ENCODE measurements at regions not wholly inside any gene's neighbourhood (a gene's known extent, or its start where the extent isn't known, plus 50 kb on each side); places are given as distances from the start of the nearest gene placed in this dataset.
"Not testable (repeated sequence)": the region's sequence is repeated elsewhere in the genome, so short reads cannot be mapped to it uniquely, and the experiment has no call there.

DNA sequence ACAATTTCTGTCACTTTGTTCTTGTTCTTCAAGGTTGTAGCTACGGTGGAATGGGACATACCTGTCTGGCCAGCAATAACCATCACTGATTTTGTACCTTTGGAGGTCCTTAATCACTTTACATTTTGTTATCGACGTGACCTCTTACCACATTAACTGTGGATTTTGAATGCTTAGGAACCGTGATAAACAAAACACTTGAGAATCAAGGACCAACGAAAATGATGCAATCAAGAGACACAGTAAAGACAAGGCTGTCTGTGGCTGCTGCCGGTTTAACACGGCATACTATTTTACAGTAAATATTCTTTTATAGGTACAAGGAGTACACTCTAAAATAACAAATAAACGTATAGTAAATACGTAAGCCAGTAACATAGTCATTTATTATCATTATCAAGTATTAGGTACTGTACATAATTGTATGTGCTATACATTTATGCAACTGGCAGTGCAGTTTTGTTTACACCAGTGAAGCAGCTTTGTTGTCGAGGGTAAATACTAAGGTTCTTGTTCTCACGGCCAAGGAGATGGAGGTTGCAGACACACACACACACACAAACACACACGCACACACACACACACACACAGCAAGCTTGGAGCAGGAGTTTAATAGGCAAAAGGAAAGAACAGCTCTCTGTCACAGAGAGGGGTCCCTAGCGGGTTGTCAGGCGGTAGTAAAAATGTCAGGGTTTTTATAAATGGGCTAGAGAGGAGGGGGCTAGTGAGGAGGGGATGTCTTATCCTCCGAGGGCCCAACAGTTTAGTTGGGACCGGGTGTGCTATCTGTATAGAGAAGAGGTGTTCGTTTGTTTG lies 194.7 kb upstream of the CXorf51B start:
- TF ChIP-seq, protein P1, sequence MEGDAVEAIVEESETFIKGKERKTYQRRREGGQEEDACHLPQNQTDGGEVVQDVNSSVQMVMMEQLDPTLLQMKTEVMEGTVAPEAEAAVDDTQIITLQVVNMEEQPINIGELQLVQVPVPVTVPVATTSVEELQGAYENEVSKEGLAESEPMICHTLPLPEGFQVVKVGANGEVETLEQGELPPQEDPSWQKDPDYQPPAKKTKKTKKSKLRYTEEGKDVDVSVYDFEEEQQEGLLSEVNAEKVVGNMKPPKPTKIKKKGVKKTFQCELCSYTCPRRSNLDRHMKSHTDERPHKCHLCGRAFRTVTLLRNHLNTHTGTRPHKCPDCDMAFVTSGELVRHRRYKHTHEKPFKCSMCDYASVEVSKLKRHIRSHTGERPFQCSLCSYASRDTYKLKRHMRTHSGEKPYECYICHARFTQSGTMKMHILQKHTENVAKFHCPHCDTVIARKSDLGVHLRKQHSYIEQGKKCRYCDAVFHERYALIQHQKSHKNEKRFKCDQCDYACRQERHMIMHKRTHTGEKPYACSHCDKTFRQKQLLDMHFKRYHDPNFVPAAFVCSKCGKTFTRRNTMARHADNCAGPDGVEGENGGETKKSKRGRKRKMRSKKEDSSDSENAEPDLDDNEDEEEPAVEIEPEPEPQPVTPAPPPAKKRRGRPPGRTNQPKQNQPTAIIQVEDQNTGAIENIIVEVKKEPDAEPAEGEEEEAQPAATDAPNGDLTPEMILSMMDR (IDR thresholded peaks at IDR 0.05; ENCODE audit: insufficient read depth in 1 of 2, low read depth in 1 of 2, low read length in 1 of 2, severe bottlenecking in 1 of 2, unreplicated experiment in 1 of 2): no peak
- no peak overlapping the region for H3K27ac Mint-ChIP-seq (ENCODE audit: unreplicated experiment)
- H3K4me1 Mint-ChIP-seq (ENCODE audit: low read depth, unreplicated experiment): no peaks in the 10 kb centered on the region
- no peaks in the 10 kb centered on the region for H3K9me3 ChIP-seq
- CTCF ChIA-PET: no interaction called here
- H3K36me3 Mint-ChIP-seq (ENCODE audit: insufficient read depth, unreplicated experiment): no peaks in the 10 kb centered on the region
- no peak for DNase-seq
- no peaks in the 10 kb centered on the region for H3K27me3 ChIP-seq (replicated peaks; ENCODE audit: control insufficient read depth, insufficient read depth, low read length)
- no peak overlapping the region for H3K4me3 ChIP-seq (ENCODE audit: low read depth, low read length)
- H3K36me3 ChIP-seq (ENCODE audit: control insufficient read depth, insufficient read depth, low read length): no peaks in the 10 kb centered on the region
- H3K4me3 Mint-ChIP-seq (ENCODE audit: unreplicated experiment): no peak overlapping the region
- BruUV-seq (replicated peaks): no TSS peak
- no peaks in the 10 kb centered on the region for H3K9me3 Mint-ChIP-seq (ENCODE audit: unreplicated experiment)
- no peaks in the 10 kb centered on the region for H3K27me3 Mint-ChIP-seq (ENCODE audit: insufficient read depth, unreplicated experiment)
- intact Hi-C loops (cut with micrococcal nuclease; ENCODE audit: unreplicated experiment): no loop called here
- H3K4me1 ChIP-seq: no peaks in the 10 kb centered on the region
- POLR2A ChIA-PET: no interaction called here

DNA sequence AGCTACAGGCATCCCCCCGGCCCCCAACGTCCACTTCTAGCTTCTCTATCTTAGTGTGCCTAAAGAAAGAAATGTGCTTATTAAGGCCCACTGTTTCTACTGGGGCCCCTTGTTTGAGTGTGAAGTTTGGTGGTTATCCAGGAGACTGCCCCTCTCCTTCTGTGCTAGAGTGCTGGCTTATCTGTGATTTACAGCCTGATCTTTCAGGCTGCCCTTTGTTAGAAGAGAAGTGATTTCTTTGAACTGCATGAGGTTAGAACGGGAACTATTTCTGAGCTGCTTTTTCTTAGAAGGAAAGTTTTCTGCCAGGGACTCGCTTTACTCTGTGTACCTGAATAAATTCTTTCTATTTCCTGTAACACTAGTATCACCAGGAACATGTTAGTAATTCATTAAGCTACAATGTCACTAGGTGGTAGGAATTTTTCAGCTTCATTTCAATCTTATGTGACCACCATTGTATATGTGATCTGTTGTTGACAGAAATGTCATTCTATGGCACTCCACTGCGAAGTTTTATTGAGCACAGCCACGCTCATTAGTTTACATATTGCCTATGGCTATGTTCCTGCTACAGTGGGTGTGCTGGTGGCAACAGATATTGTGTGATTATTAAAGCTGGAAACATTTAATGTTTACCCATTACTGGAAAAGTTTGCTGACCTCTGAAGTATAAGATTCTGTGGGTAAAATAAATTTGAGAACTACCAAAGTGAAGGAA lies 193.8 kb upstream of the CXorf51B start:
- H3K27me3 ChIP-seq (replicated peaks; ENCODE audit: control insufficient read depth, insufficient read depth, low read length): no peaks in the 10 kb centered on the region
- TF ChIP-seq, protein P1 (IDR thresholded peaks at IDR 0.05; ENCODE audit: insufficient read depth in 1 of 2, low read depth in 1 of 2, low read length in 1 of 2, severe bottlenecking in 1 of 2, unreplicated experiment in 1 of 2): no peak
- ChIA-PET POLR2A (no interaction called here), CTCF (no interaction called here)
- no TSS peak for BruUV-seq (replicated peaks)
- no peaks in the 10 kb centered on the region for H3K36me3 ChIP-seq (ENCODE audit: control insufficient read depth, insufficient read depth, low read length)
- Mint-ChIP-seq H3K4me1 (ENCODE audit: low read depth, unreplicated experiment) (no peaks in the 10 kb centered on the region), H3K27ac (ENCODE audit: unreplicated experiment) (no peak overlapping the region), H3K27me3 (ENCODE audit: insufficient read depth, unreplicated experiment) (no peaks in the 10 kb centered on the region), H3K4me3 (ENCODE audit: unreplicated experiment) (no peak overlapping the region), H3K36me3 (ENCODE audit: insufficient read depth, unreplicated experiment) (no peaks in the 10 kb centered on the region), H3K9me3 (ENCODE audit: unreplicated experiment) (no peaks in the 10 kb centered on the region)
- DNase-seq: no peak
- no peaks in the 10 kb centered on the region for H3K9me3 ChIP-seq
- intact Hi-C loops (cut with micrococcal nuclease; ENCODE audit: unreplicated experiment): no loop called here
- no peaks in the 10 kb centered on the region for H3K4me1 ChIP-seq
- no peak overlapping the region for H3K4me3 ChIP-seq (ENCODE audit: low read depth, low read length)

DNA sequence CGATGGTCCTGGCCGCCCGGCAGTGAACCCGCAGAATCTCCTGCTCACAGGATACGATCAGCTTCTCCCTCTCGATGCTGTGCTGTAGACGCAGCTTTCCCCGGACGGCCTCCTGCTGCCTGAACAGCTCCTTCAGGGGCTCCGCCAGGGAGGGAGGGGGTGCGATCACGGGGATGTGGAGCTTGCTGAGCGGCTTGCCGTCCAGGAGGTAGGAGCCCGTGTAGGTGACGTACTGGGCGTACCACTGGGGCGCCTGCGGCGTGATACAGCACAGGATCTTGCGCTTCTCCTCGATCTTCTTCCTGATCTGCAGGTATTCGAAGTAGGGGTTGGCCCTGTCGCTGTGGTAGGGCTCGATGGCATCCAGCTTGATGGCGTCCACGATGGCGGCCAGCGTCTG lies 189.6 kb upstream of the CXorf51B start:
- H3K27ac Mint-ChIP-seq (ENCODE audit: unreplicated experiment); H3K9me3 ChIP-seq; POLR2A ChIA-PET; H3K4me3 ChIP-seq (ENCODE audit: low read depth, low read length); H3K36me3 ChIP-seq (ENCODE audit: control insufficient read depth, insufficient read depth, low read length); H3K27me3 ChIP-seq (replicated peaks; ENCODE audit: control insufficient read depth, insufficient read depth, low read length); H3K4me1 ChIP-seq; H3K27me3 Mint-ChIP-seq (ENCODE audit: insufficient read depth, unreplicated experiment); intact Hi-C loops (cut with micrococcal nuclease; ENCODE audit: unreplicated experiment); BruUV-seq (replicated peaks); DNase-seq; H3K4me1 Mint-ChIP-seq (ENCODE audit: low read depth, unreplicated experiment); CTCF ChIA-PET; H3K9me3 Mint-ChIP-seq (ENCODE audit: unreplicated experiment); H3K36me3 Mint-ChIP-seq (ENCODE audit: insufficient read depth, unreplicated experiment); H3K4me3 Mint-ChIP-seq (ENCODE audit: unreplicated experiment): not testable (repeated sequence)
